OCI-LY7 (cell line): ENCODE measurements at regions not wholly inside any gene's neighbourhood (a gene's known extent, or its start where the extent isn't known, plus 50 kb on each side); places are given as distances from the start of the nearest gene placed in this dataset.

Experiments
- CTCF ChIP-seq: fragments of 200-600 bp; sonication (generic); conservative IDR thresholded peaks from 2 replicates; pipeline ENCODE4 v1.5.1; 2014; ENCODE audit warnings: mild to moderate bottlenecking, antibody characterized with exemption, low read length, moderate library complexity, mixed read lengths
- EZH2phosphoT487 ChIP-seq: fragments of 200-600 bp; sonication (generic); IDR thresholded peaks from 2 replicates; pipeline ENCODE4 v1.6.1; 2018; ENCODE audit warnings: low read depth, borderline replicate concordance, mild to moderate bottlenecking, mixed run types, antibody characterized with exemption, low read length, moderate library complexity, mixed read lengths

DNA sequence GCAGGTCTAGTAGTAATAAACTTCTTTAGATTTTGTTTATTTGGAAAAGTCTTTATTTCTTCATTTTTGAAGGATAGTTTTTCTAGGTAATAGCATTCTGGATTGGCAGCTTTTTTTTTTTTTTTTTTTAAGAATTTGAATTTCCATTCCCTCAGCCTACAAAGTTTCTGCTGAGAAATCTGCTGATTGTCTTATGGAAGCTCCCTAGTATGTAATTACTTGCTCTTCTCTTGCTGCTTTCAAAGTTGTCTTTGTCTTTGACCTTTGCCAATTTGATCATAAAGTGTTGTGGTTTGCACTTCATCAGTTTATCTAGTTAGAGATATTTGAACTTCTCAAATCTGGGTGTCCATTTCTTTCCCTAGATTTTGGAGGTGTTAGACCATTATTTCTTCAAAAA lies 82.2 kb upstream of the GMDS start:
- TF ChIP-seq CTCF (no peak), EZH2phosphoT487 (no peak)
